Activated CD4-positive, alpha-beta T cell treated with anti-CD3 and anti-CD28 coated beads for 24 hours (primary cell): ENCODE measurements at regions not wholly inside any gene's neighbourhood (a gene's known extent, or its start where the extent isn't known, plus 50 kb on each side); places are given as distances from the start of the nearest gene placed in this dataset.
"Not testable (repeated sequence)": the region's sequence is repeated elsewhere in the genome, so short reads cannot be mapped to it uniquely, and the experiment has no call there.

Experiments
- DNase-seq, 2 donors: peaks; one replicate each; pipeline ENCODE4 v3.0.0-alpha.2; 2020; ENCODE audit warnings: low read depth in 2 of 2

DNA sequence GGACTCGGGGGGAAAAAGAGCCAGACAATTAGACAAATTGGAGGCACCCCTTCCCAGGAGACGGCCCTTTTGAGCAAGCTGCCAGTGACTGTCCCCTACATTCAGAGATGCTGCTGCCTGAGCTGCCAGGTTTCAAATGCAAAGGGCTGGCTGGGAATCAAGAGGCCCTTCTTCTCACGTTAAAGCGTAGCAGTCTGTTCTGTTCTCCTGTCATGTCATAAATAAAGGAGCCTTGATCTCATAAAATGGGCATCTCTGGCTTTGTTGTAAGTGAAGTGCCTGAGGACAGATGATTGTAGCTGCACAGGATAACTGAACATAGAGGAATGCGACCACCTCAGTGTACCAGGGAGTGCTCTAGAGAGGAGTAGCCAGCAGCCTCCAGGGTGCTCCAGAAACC, 917.9 kb downstream of the GRID1 start:
- DNase-seq: no peak

DNA sequence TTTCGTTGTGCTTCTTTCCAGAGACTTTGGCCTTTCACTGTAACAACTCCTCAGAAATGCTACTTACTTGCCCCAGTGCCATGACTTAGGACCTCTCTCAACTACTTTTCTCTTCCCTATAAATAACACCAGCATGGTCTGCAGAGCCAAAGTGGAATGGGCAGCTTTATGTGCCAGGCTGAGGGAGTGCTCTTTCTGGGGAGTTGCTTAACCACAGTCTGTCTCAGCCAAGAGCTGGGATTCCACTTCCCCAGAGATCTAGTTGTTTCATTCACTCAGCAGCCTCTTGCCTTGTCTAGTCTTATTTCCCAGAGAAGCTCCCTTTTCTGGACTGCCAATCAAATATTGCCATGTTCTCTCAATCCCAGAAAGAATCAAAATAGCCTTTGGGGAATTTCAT, 912.2 kb downstream of the GRID1 start:
- DNase-seq: no peak

DNA sequence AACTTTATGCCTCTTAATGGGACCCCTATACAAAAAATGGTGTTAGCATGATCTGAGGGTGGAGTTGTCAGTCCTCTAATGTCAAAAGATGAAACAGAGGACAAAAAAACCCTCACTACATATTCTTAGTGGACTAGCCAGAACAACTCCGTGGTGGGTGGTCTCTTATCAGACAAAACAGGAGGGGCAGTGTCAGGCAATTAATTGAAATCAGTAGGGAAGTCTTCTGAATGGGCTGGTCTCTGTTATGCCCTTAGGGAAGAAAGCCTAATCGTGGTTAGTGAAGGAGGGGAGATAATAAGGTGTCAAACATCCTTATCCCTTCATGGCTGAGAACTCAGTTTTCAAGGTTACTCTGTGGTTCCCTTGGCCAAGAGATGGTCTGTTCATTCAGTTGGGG, 909.4 kb downstream of the GRID1 start:
- DNase-seq: no peak

- DNase-seq: no peak
Observed at GRCh38 chr10:85458324-85458723, 908.3 kb downstream of the GRID1 start.

DNA sequence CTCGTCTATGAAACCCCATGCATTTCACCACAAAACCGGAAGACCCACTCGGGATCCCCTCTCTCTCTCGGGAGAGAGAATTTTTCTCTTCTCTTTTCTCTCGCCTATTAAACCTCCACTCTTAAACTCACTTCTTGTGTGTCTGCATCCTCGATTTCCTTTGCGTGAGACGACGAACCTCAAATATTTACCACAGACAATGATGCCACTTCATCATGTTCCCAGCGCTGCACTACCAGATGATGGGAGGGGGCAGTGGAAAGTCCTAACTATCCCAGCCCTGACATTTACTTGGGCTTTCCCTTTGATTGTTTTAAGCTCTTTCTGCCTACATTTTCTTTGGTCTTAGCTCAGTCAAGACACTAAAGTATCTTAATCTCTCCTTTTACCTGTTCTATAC, 906.7 kb downstream of the GRID1 start:
- no peak for DNase-seq

GRCh38 chr10:85464336-85464735, 902.3 kb downstream of the GRID1 start:
- DNase-seq: no peak

GRCh38 chr10:85477979-85478378, 888.6 kb downstream of the GRID1 start:
- DNase-seq: no peak

DNA sequence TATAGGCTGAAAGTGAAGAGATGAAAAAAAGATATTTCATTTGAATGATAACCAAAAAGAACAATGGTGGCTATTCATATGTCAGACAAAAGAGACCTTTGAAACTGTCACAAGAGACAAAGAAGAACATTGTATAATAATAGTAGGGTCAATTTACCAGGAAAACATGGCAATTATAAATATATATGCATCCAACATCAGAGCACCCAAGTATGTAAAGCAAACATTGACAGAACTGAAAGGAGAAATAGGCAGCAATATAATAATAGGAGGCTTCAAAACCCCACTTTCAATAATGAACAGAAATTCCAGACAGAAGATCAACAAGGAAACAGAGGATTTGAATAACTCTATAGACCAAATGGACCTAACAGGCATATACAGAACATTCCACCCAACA, 876.2 kb downstream of the GRID1 start:
- DNase-seq: no peak

GRCh38 chr10:85491652-85492051, 874.9 kb downstream of the GRID1 start:
- DNase-seq: no peak

- no peak for DNase-seq
Observed at GRCh38 chr10:85492684-85493083, 873.9 kb downstream of the GRID1 start.

GRCh38 chr10:85493703-85494102, 872.9 kb downstream of the GRID1 start:
- DNase-seq: no peak

GRCh38 chr10:85504641-85505040, 862.0 kb downstream of the GRID1 start:
- DNase-seq: not testable (repeated sequence)

DNA sequence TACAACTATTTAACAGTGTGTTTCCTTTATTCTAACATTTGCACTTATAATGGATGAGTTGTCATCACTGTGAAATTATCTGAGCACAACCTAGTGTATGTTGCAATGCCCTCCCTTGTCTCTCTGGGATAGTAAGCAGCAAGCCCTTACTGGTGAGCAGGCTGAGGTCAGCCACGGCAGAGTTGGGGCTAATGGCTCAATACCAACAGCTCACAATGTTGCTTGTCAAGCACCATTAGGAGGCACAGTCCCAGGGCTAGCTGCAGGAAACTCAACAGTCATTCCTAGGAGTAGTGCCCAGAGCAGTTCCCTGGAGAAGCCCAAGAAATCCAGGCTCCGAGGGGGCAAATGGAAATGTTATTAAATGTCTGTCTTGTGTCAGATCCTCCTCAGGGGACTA, 858.4 kb downstream of the GRID1 start:
- DNase-seq: no peak

- DNase-seq: no peak
Observed at GRCh38 chr10:85510682-85511081, 855.9 kb downstream of the GRID1 start.

DNA sequence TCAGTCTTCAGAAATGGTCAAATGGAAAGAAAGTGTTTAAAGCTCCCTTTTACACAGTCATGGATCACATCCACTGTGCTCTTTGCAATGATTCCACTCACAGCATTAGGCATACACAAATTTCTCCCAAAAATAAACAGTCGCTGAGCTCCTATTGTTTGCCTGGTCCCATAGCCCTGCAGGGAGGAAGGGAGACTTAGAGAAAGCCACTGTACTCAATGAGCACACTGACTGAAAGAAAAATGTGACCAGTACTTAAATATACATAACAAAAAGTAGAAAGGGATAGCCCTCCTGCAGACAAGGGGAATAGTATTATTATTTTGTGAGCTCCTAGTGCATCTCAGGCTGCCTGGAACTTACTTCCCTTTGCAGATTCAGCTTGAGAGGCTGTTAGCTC, 853.2 kb downstream of the GRID1 start:
- DNase-seq: no peak

DNA sequence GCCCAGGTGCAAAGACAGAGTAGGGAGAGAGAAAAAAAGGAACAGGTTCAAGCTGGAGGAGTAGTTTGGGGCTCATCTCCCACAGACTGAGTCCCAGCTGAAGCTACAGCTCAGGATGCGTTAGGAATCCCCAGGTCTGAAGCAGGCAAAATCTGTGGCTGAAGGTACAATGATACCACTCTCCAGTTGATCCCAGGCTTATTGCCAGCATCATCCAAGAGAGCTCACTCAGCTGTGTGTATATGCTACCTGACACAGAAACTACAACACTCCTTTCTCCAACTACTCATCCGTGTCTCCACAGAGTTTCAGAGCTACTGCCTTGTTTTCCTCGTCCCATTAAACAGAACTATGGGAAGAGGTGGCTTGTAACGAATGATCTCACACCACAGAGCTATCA, 851.3 kb downstream of the GRID1 start:
- DNase-seq: no peak

GRCh38 chr10:85524001-85524666, 842.5 kb downstream of the GRID1 start:
- DNase-seq: no peak

DNA sequence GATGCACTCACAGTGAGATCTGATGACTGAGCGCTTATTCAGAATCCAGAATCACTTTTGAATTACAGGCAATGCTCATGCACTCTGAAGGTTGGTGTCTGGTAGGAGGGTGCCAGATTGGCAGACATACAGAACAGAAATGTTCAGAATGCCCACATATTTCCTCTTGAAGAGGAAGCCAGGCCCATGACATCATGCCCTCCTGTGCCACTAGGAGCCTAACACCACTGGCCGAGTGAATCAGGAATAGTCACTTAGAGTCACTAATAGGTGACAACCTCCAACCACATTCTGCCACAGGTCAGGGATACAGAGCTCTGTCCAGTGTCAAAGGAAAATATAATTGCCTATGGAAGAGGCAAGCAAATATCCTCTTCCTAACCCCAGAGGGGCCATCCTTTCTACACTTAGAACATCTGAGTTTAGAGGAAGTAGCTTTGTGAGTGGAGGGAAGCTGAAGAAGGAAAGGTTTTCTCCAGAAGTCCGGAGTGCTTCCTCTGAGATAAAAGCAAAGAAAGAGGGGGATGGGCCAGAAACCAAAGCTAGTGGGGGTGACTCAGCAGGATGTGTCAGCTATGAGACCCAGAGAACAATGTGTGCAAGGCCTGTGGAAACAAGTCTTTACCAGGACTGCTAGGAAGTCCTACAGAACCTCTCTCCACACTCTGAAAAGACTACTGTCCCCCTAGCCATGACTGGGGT, 838.8 kb downstream of the GRID1 start:
- no peak for DNase-seq

DNA sequence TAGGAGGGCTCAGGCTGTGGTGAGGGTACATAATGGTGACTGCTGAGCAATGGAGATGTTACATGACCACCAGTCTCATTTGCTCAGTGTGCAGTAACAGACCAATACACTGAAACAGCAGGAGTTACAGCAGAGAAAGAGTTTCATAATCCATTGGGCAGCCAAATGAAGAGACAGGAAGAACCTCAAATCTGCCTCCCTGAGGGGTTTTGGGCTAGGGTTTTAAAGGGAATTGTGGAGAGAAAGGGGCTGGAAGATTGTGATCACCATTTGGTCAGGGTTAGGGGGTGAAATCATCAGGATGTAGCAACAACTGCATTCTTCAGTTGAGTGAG, 838.3 kb downstream of the GRID1 start:
- no peak for DNase-seq

- no peak for DNase-seq
Observed at GRCh38 chr10:85531706-85532105, 834.9 kb downstream of the GRID1 start.

DNA sequence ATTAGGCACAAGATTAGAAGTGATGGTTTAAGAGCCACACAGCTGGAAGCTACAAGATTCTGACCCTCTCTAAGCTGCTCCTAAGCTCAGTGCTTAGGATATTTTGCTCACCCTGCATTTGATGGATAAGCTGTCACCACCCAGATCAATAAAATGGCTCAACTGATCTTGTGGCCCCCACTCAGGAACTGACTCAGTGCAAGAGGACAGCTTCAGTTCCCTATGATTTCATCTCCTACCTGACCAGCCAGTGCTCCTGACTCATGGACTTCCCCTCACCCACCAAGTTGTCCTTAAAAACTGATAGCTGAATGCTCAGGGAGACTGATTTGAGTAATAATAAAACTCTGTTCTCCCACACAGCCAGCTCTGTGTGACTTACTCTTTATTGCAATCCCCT, 833.8 kb downstream of the GRID1 start:
- DNase-seq: no peak

GRCh38 chr10:85535926-85536325, 830.7 kb downstream of the GRID1 start:
- no peak for DNase-seq

- no peak for DNase-seq
Observed at GRCh38 chr10:85537561-85537960, 829.0 kb downstream of the GRID1 start.

GRCh38 chr10:85538601-85539000, 828.0 kb downstream of the GRID1 start:
- DNase-seq: no peak
